ENCODE measurements at regions not wholly inside any gene's neighbourhood (a gene's known extent, or its start where the extent isn't known, plus 50 kb on each side); places are given as distances from the start of the nearest gene placed in this dataset.

- H3K4me3 ChIP-seq (ENCODE audit: low read depth, low read length) = no peak overlapping the region
- TF ChIP-seq, protein P1, sequence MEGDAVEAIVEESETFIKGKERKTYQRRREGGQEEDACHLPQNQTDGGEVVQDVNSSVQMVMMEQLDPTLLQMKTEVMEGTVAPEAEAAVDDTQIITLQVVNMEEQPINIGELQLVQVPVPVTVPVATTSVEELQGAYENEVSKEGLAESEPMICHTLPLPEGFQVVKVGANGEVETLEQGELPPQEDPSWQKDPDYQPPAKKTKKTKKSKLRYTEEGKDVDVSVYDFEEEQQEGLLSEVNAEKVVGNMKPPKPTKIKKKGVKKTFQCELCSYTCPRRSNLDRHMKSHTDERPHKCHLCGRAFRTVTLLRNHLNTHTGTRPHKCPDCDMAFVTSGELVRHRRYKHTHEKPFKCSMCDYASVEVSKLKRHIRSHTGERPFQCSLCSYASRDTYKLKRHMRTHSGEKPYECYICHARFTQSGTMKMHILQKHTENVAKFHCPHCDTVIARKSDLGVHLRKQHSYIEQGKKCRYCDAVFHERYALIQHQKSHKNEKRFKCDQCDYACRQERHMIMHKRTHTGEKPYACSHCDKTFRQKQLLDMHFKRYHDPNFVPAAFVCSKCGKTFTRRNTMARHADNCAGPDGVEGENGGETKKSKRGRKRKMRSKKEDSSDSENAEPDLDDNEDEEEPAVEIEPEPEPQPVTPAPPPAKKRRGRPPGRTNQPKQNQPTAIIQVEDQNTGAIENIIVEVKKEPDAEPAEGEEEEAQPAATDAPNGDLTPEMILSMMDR (IDR thresholded peaks at IDR 0.05; ENCODE audit: low read depth, low read length) = no peak
- TF ChIP-seq MYC (IDR thresholded peaks at IDR 0.05; ENCODE audit: low read depth, low read length) = no peak
- no peak for TF ChIP-seq MAX (IDR thresholded peaks at IDR 0.05; ENCODE audit: low read depth, low read length)
- DNase-seq (ENCODE audit: low read depth) = no peak
Observed at GRCh38 chr2:6665093-6666045, 200.3 kb downstream of the CMPK2 start.

DNA sequence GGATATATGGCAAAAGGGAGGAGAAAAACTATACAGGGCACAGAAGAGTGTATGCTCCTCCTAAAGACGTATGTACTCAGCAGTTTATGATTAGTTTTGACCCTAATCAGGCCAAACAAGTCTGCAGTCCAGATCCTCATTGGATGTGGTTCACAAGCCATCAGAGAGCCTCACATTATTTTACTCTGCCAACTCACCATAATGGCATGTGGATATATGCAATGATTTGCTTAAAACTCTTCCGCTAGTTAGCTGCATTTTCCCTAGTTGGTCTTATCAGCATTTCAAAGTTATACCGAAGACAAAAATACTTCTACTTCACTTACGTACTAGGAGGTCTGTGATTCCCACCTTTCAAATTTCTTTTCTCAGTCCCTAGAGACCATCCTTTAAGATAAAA lies 198.4 kb downstream of the CMPK2 start:
- no peak for DNase-seq (ENCODE audit: low read depth)
- TF ChIP-seq MYC (IDR thresholded peaks at IDR 0.05; ENCODE audit: low read depth, low read length) = no peak
- TF ChIP-seq POLR2A (IDR thresholded peaks at IDR 0.05; ENCODE audit: extremely low read depth, insufficient read length) = no peak
- TF ChIP-seq, protein P1 (IDR thresholded peaks at IDR 0.05; ENCODE audit: low read depth, low read length) = no peak
- TF ChIP-seq MAX (IDR thresholded peaks at IDR 0.05; ENCODE audit: low read depth, low read length) = no peak
- H3K4me3 ChIP-seq (ENCODE audit: low read depth, low read length) = no peak overlapping the region

DNA sequence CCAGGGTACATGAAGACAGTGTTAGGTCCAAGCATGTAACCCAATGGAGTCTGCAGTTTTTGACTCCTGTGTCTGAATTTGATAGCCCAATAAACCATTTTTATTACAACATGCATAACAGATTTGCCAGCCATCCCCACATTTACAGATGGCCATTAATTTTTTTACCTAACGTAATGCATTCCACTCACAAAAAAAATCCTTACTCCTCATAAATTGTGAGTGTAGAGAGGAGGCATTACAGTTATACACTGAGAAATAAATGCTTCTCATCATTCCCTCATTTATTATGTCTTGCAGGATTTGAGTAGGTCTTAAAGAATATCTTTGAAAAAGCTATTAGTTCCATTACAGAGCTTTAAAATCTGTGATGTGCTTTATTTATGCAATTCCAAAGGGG lies 193.8 kb downstream of the CMPK2 start:
- no peak for DNase-seq (ENCODE audit: low read depth)
- H3K4me3 ChIP-seq (ENCODE audit: low read depth, low read length) = no peak overlapping the region
- TF ChIP-seq POLR2A (IDR thresholded peaks at IDR 0.05; ENCODE audit: extremely low read depth, insufficient read length) = no peak
- TF ChIP-seq, protein P1 (IDR thresholded peaks at IDR 0.05; ENCODE audit: low read depth, low read length) = no peak
- no peak for TF ChIP-seq MAX (IDR thresholded peaks at IDR 0.05; ENCODE audit: low read depth, low read length)
- no peak for TF ChIP-seq MYC (IDR thresholded peaks at IDR 0.05; ENCODE audit: low read depth, low read length)

GRCh38 chr2:6674381-6674780 lies 191.3 kb downstream of the CMPK2 start:
- no peak for DNase-seq (ENCODE audit: low read depth)
- H3K4me3 ChIP-seq (ENCODE audit: low read depth, low read length) = no peak overlapping the region
- TF ChIP-seq MAX (IDR thresholded peaks at IDR 0.05; ENCODE audit: low read depth, low read length) (no peak), POLR2A (IDR thresholded peaks at IDR 0.05; ENCODE audit: extremely low read depth, insufficient read length) (no peak), MYC (IDR thresholded peaks at IDR 0.05; ENCODE audit: low read depth, low read length) (no peak)
- TF ChIP-seq, protein P1 (IDR thresholded peaks at IDR 0.05; ENCODE audit: low read depth, low read length) = no peak

DNA sequence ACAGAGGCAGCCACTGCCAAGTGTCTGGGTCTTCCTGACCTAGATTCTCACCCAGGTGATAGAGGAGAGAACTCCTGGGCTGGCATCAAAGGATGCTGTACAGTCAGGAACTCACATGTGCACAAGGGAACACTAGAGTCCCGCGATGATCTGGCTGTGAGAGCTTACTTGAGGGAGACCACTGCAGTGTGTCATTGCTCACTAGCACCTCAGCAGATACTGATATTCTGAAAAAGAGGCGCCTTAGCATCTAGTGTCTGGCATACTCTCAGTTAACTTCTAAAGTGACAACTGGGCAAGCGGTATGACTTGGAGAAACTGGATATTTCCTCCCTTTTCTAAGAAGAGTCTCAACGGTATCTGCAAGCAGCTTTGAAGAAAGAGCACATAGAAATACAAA lies 189.9 kb downstream of the CMPK2 start:
- no peak for DNase-seq (ENCODE audit: low read depth)
- H3K4me3 ChIP-seq (ENCODE audit: low read depth, low read length) = no peak overlapping the region
- TF ChIP-seq MYC (IDR thresholded peaks at IDR 0.05; ENCODE audit: low read depth, low read length) (no peak), MAX (IDR thresholded peaks at IDR 0.05; ENCODE audit: low read depth, low read length) (no peak), POLR2A (IDR thresholded peaks at IDR 0.05; ENCODE audit: extremely low read depth, insufficient read length) (no peak)
- TF ChIP-seq, protein P1 (IDR thresholded peaks at IDR 0.05; ENCODE audit: low read depth, low read length) = no peak
